ENCODE measurements at regions not wholly inside any gene's neighbourhood (a gene's known extent, or its start where the extent isn't known, plus 50 kb on each side); places are given as distances from the start of the nearest gene placed in this dataset.

DNA sequence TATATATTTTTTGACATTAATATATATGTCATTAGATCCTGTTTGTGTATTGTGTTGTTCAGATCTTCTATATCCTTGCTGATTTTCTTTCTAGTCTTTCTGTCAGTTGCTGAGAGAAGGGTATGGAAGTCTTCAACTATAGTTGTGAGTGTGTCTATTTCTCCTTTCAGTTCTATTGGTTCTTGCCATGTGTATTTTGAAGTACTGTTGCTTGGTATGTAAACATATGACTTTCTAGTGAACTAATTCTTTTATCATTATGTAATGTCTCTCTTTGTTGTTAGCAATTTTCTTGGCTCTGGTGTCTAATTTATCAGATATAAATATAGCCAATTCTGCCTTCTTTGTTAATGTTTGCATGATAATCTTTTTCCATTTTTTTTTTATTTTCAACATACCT, 84.3 kb upstream of the CAST start:
- no peak for TF ChIP-seq POLR2A (IDR thresholded peaks at IDR 0.05; ENCODE audit: low read length)
- TF ChIP-seq GATA1 (IDR thresholded peaks at IDR 0.05; ENCODE audit: low read depth, low read length): no peak

Measured in erythroblast (primary cell).